Testis (tissue), 2 donors: ENCODE measurements at regions not wholly inside any gene's neighbourhood (a gene's known extent, or its start where the extent isn't known, plus 50 kb on each side); places are given as distances from the start of the nearest gene placed in this dataset.

Experiments
- DNase-seq: peaks from one replicate; pipeline ENCODE4 v3.0.0-alpha.2; 2019
- H3K27ac ChIP-seq, 2 donors: fragments of 200-600 bp; sonication (generic); one replicate each; pipeline ENCODE4 v1.5.1; 2019
- H3K27me3 ChIP-seq: fragments of 200-600 bp; sonication (generic); one replicate; pipeline ENCODE4 v1.5.1; 2019
- H3K36me3 ChIP-seq: fragments of 200-600 bp; sonication (generic); one replicate; pipeline ENCODE4 v1.5.1; 2017; ENCODE audit warnings: low read depth; ENCODE audit errors: missing control alignments
- H3K4me1 ChIP-seq: fragments of 200-600 bp; sonication (generic); one replicate; pipeline ENCODE4 v1.5.1; 2019
- H3K4me3 ChIP-seq, 2 donors: fragments of 200-600 bp; sonication (generic); one replicate each; pipeline ENCODE4 v1.5.1; 2017 to 2019
- H3K9me3 ChIP-seq: fragments of 200-600 bp; sonication (generic); one replicate; pipeline ENCODE4 v1.5.1; 2017
- CTCF ChIP-seq, 3 experiments: fragments of 450-650 bp in 2 of 3; fragments of 200-600 bp in 1 of 3; sonication (generic) in 1 of 3; IDR thresholded peaks; one replicate each; pipeline ENCODE4 v1.5.1; 2016 to 2019; ENCODE audit warnings: antibody characterized with exemption in 3 of 3, mild to moderate bottlenecking in 2 of 3, moderate library complexity in 1 of 3
- POLR2A ChIP-seq: fragments of 450-650 bp; IDR thresholded peaks from one replicate; pipeline ENCODE4 v1.6.1; 2017; ENCODE audit warnings: antibody characterized with exemption, mild to moderate bottlenecking, moderate library complexity
- WGBS, 2 donors: methylation state at CpG; one replicate each; pipeline ENCODE4 v1.1.5; 2018; 5-methylcytosine and 5-hydroxymethylcytosine counted together
- intact Hi-C: fragments of 100-400 bp; cut with DNase I; formaldehyde crosslinking; loops from one replicate; pipeline ENCODE4 v1.15.1; 2023; ENCODE audit warnings: low total_unique reads

GRCh38 chr17:5873781-5874180, 196.4 kb upstream of the WSCD1 start:
- H3K4me3 ChIP-seq: no peak overlapping the region
- no peak overlapping the region for H3K27ac ChIP-seq
- intact Hi-C loops: no loop called here
- WGBS, 2 donors: 70 to 77% methylated on average over 1 to 2 of the region's 4 CpGs
- H3K27me3 ChIP-seq: no peaks in the 10 kb centered on the region
- no peak for DNase-seq
- H3K4me1 ChIP-seq: no peaks in the 10 kb centered on the region
- H3K36me3 ChIP-seq: no peaks in the 10 kb centered on the region
- no peaks in the 10 kb centered on the region for H3K9me3 ChIP-seq
- no peak for TF ChIP-seq POLR2A
- TF ChIP-seq CTCF (IDR thresholded peaks at IDR 0.05): no peak

GRCh38 chr17:5874486-5874885, 195.7 kb upstream of the WSCD1 start:
- Histone ChIP-seq H3K4me1 (no peaks in the 10 kb centered on the region), H3K36me3 (no peaks in the 10 kb centered on the region), H3K27me3 (no peaks in the 10 kb centered on the region), H3K27ac (no peak overlapping the region), H3K4me3 (no peak overlapping the region), H3K9me3 (no peaks in the 10 kb centered on the region)
- no peak for TF ChIP-seq POLR2A
- TF ChIP-seq CTCF (IDR thresholded peaks at IDR 0.05): no peak
- intact Hi-C loops: no loop called here
- 69 to 82% methylated on average over 6 of the region's 6 CpGs for WGBS, 2 donors
- no peak for DNase-seq

GRCh38 chr17:5877366-5877765, 192.8 kb upstream of the WSCD1 start:
- H3K9me3 ChIP-seq: no peaks in the 10 kb centered on the region
- no peaks in the 10 kb centered on the region for H3K27me3 ChIP-seq
- no peak overlapping the region for H3K27ac ChIP-seq
- TF ChIP-seq CTCF (IDR thresholded peaks at IDR 0.05): no peak
- TF ChIP-seq POLR2A: no peak
- 50% methylated on average over 1 of the region's 1 CpG for WGBS, 2 donors
- no peak overlapping the region for H3K4me3 ChIP-seq
- intact Hi-C loops: no loop called here
- H3K36me3 ChIP-seq: no peaks in the 10 kb centered on the region
- no peaks in the 10 kb centered on the region for H3K4me1 ChIP-seq
- DNase-seq: no peak

GRCh38 chr17:5877948-5878347, 192.2 kb upstream of the WSCD1 start:
- Histone ChIP-seq H3K4me3 (no peak overlapping the region), H3K4me1 (no peaks in the 10 kb centered on the region), H3K9me3 (no peaks in the 10 kb centered on the region), H3K27ac (no peak overlapping the region), H3K27me3 (no peaks in the 10 kb centered on the region), H3K36me3 (no peaks in the 10 kb centered on the region)
- TF ChIP-seq POLR2A: no peak
- TF ChIP-seq CTCF (IDR thresholded peaks at IDR 0.05): no peak
- intact Hi-C loops: no loop called here
- DNase-seq: peak; percentile 81
- WGBS, 2 donors: 31 to 49% methylated on average over 7 to 10 of the region's 10 CpGs

GRCh38 chr17:5881849-5882248, 188.3 kb upstream of the WSCD1 start:
- TF ChIP-seq POLR2A: no peak
- TF ChIP-seq CTCF (IDR thresholded peaks at IDR 0.05): no peak
- Histone ChIP-seq H3K4me1 (no peaks in the 10 kb centered on the region), H3K4me3 (no peak overlapping the region), H3K9me3 (no peaks in the 10 kb centered on the region), H3K27me3 (no peaks in the 10 kb centered on the region), H3K27ac (no peak overlapping the region), H3K36me3 (no peaks in the 10 kb centered on the region)
- no peak for DNase-seq
- intact Hi-C loops: no loop called here
- 83 to 87% methylated on average over 6 of the region's 6 CpGs for WGBS, 2 donors
